HG03066 (cell line): ENCODE measurements at regions not wholly inside any gene's neighbourhood (a gene's known extent, or its start where the extent isn't known, plus 50 kb on each side); places are given as distances from the start of the nearest gene placed in this dataset.

ENCODE experiments used
- ATAC-seq: cut with Tn5 transposase; IDR thresholded peaks from one replicate; pipeline ENCODE4 v1.9.1; 2021; ENCODE audit warnings: low read depth; ENCODE audit not compliant: unreplicated experiment

- ATAC-seq = no peak
Observed at GRCh38 chr13:34276764-34277163, 458.8 kb downstream of the RFC3 start.

GRCh38 chr13:34277936-34278335, 460.0 kb downstream of the RFC3 start:
- ATAC-seq = no peak

- no peak for ATAC-seq
Observed at GRCh38 chr13:34278780-34279179, 460.8 kb downstream of the RFC3 start.

GRCh38 chr13:34290661-34291060, 472.7 kb downstream of the RFC3 start:
- ATAC-seq = no peak

- no peak for ATAC-seq
Observed at GRCh38 chr13:34294483-34295129, 476.7 kb downstream of the RFC3 start.

GRCh38 chr13:34300559-34300958, 482.6 kb downstream of the RFC3 start:
- no peak for ATAC-seq

- ATAC-seq = no peak
Observed at GRCh38 chr13:34302596-34302995, 484.6 kb downstream of the RFC3 start.

GRCh38 chr13:34303346-34303745, 485.4 kb downstream of the RFC3 start:
- ATAC-seq = no peak

- no peak for ATAC-seq
Observed at GRCh38 chr13:34307607-34308006, 489.7 kb downstream of the RFC3 start.

GRCh38 chr13:34308725-34309124, 490.8 kb downstream of the RFC3 start:
- no peak for ATAC-seq

- no peak for ATAC-seq
Observed at GRCh38 chr13:34310539-34310938, 492.6 kb downstream of the RFC3 start.

GRCh38 chr13:34311251-34311650, 493.3 kb downstream of the RFC3 start:
- no peak for ATAC-seq

GRCh38 chr13:34312578-34312977, 494.6 kb downstream of the RFC3 start:
- ATAC-seq = no peak

- ATAC-seq = no peak
Observed at GRCh38 chr13:34320084-34320483, 502.1 kb downstream of the RFC3 start.

- no peak for ATAC-seq
Observed at GRCh38 chr13:34322014-34322742, 504.2 kb downstream of the RFC3 start.

GRCh38 chr13:34322743-34323074, 504.8 kb downstream of the RFC3 start:
- no peak for ATAC-seq

- ATAC-seq = no peak
Observed at GRCh38 chr13:34335014-34336007, 517.4 kb downstream of the RFC3 start.

- no peak for ATAC-seq
Observed at GRCh38 chr13:34338102-34338501, 520.2 kb downstream of the RFC3 start.

- ATAC-seq = no peak
Observed at GRCh38 chr13:34340534-34340933, 522.6 kb downstream of the RFC3 start.

GRCh38 chr13:34343413-34343940, 525.5 kb downstream of the RFC3 start:
- no peak for ATAC-seq

- no peak for ATAC-seq
Observed at GRCh38 chr13:34344816-34345215, 526.9 kb downstream of the RFC3 start.
